H9 (cell line): ENCODE measurements at regions not wholly inside any gene's neighbourhood (a gene's known extent, or its start where the extent isn't known, plus 50 kb on each side); places are given as distances from the start of the nearest gene placed in this dataset.

Experiments used
- DNase-seq: peaks from one replicate; pipeline ENCODE4 v3.0.0-alpha.2; 2017
- H2AFZ ChIP-seq: one replicate; pipeline ENCODE4 v1.6.1; 2013; ENCODE audit warnings: mild to moderate bottlenecking, low read length, control low read depth, moderate library complexity
- H2AK5ac ChIP-seq: 2 replicates; pipeline ENCODE4 v1.6.1; 2013; ENCODE audit warnings: low read length, control low read depth, mixed read lengths; ENCODE audit not compliant: insufficient read length
- H2BK120ac ChIP-seq: one replicate; pipeline ENCODE4 v1.6.1; 2013; ENCODE audit warnings: low read depth, mild to moderate bottlenecking, low read length, control low read depth, inconsistent platforms; ENCODE audit not compliant: poor library complexity, severe bottlenecking
- H2BK12ac ChIP-seq: 2 replicates; pipeline ENCODE4 v1.6.1; 2013; ENCODE audit warnings: low read length, control low read depth, mixed read lengths, low read depth; ENCODE audit not compliant: insufficient read length
- H2BK15ac ChIP-seq: 2 replicates; pipeline ENCODE4 v1.6.1; 2013; ENCODE audit warnings: low read depth, low read length, control low read depth
- H2BK20ac ChIP-seq: one replicate; pipeline ENCODE4 v1.6.1; 2013; ENCODE audit warnings: low read depth, mild to moderate bottlenecking, low read length, control low read depth, inconsistent platforms; ENCODE audit not compliant: poor library complexity, severe bottlenecking
- H2BK5ac ChIP-seq: 2 replicates; pipeline ENCODE4 v1.6.1; 2013; ENCODE audit warnings: low read length, control low read depth, mixed read lengths; ENCODE audit not compliant: insufficient read length
- H3K14ac ChIP-seq: 2 replicates; pipeline ENCODE4 v1.6.1; 2013; ENCODE audit warnings: low read length, control low read depth; ENCODE audit not compliant: insufficient read depth
- H3K18ac ChIP-seq: 2 replicates; pipeline ENCODE4 v1.6.1; 2013; ENCODE audit warnings: low read depth, mild to moderate bottlenecking, mixed read lengths, low read length, control low read depth; ENCODE audit not compliant: insufficient read length
- H3K23ac ChIP-seq: 2 replicates; pipeline ENCODE4 v1.6.1; 2013; ENCODE audit warnings: low read length, control low read depth, mixed read lengths, low read depth; ENCODE audit not compliant: insufficient read length
- H3K23me2 ChIP-seq: 2 replicates; pipeline ENCODE4 v1.6.1; 2013; ENCODE audit warnings: low read depth, mild to moderate bottlenecking, mixed read lengths, low read length, control low read depth; ENCODE audit not compliant: insufficient read length, poor library complexity, severe bottlenecking
- H3K27ac ChIP-seq: 2 replicates; pipeline ENCODE4 v1.5.1; 2013; ENCODE audit warnings: low read length, control low read depth, mixed read lengths, low read depth; ENCODE audit not compliant: insufficient read length
- H3K27me3 ChIP-seq: 2 replicates; pipeline ENCODE4 v1.6.1; 2013; ENCODE audit warnings: low read length, control low read depth, inconsistent platforms; ENCODE audit not compliant: insufficient read depth
- H3K4ac ChIP-seq: 2 replicates; pipeline ENCODE4 v1.6.1; 2013; ENCODE audit warnings: low read depth, mild to moderate bottlenecking, control low read depth, inconsistent platforms, low read length, moderate library complexity
- H3K4me1 ChIP-seq: 2 replicates; pipeline ENCODE4 v1.6.1; 2013; ENCODE audit warnings: low read length, control low read depth, inconsistent platforms; ENCODE audit not compliant: insufficient read depth
- H3K4me2 ChIP-seq: 2 replicates; pipeline ENCODE4 v1.6.1; 2013; ENCODE audit warnings: low read length, control low read depth, mixed read lengths; ENCODE audit not compliant: insufficient read length, insufficient read depth
- H3K56ac ChIP-seq: 2 replicates; pipeline ENCODE4 v1.6.1; 2013; ENCODE audit warnings: low read depth, mild to moderate bottlenecking, mixed read lengths, low read length, control low read depth; ENCODE audit not compliant: insufficient read length
- H3K79me1 ChIP-seq: 2 replicates; pipeline ENCODE4 v1.6.1; 2013; ENCODE audit warnings: low read depth, mild to moderate bottlenecking, moderate library complexity, low read length, control low read depth, inconsistent platforms; ENCODE audit not compliant: insufficient read depth, poor library complexity, severe bottlenecking
- H3K79me2 ChIP-seq: 2 replicates; pipeline ENCODE4 v1.6.1; 2013; ENCODE audit warnings: low read length, control low read depth, inconsistent platforms; ENCODE audit not compliant: insufficient read depth
- H3K9ac ChIP-seq: 2 replicates; pipeline ENCODE4 v1.6.1; 2013; ENCODE audit warnings: low read length, control low read depth, mixed read lengths; ENCODE audit not compliant: insufficient read length; ENCODE audit errors: extremely low read depth
- H3K9me3 ChIP-seq: one replicate; pipeline ENCODE4 v1.6.1; 2013; ENCODE audit warnings: low read depth, low read length, inconsistent platforms; ENCODE audit not compliant: control insufficient read depth
- H3T11ph ChIP-seq: one replicate; pipeline ENCODE4 v1.6.1; 2013; ENCODE audit warnings: mild to moderate bottlenecking, low read length, control low read depth, inconsistent platforms
- H4K20me1 ChIP-seq: one replicate; pipeline ENCODE4 v1.6.1; 2013; ENCODE audit not compliant: control insufficient read depth, insufficient read length, insufficient read depth
- H4K5ac ChIP-seq: 2 replicates; pipeline ENCODE4 v1.6.1; 2013; ENCODE audit warnings: low read depth, mild to moderate bottlenecking, mixed read lengths, low read length, control low read depth; ENCODE audit not compliant: insufficient read length
- H4K8ac ChIP-seq: replicated peaks from 2 replicates; pipeline ENCODE4 v1.6.1; 2013; ENCODE audit warnings: low read length, control low read depth, mixed read lengths, low read depth; ENCODE audit not compliant: insufficient read length
- H4K91ac ChIP-seq: 2 replicates; pipeline ENCODE4 v1.6.1; 2013; ENCODE audit warnings: low read depth, mild to moderate bottlenecking, moderate library complexity, mixed read lengths, low read length, control low read depth; ENCODE audit not compliant: insufficient read length
- H3K27ac Mint-ChIP-seq, 3 experiments: 2 replicates in 2 of 3; 3 replicates in 1 of 3; pipeline ENCODE4 v1.8.0; 2020 to 2021; ENCODE audit warnings: mixed read lengths in 3 of 3, mild to moderate bottlenecking in 1 of 3, moderate library complexity in 1 of 3
- H3K27me3 Mint-ChIP-seq: 2 replicates; pipeline ENCODE4 v1.8.0; 2021; ENCODE audit warnings: low read depth, mild to moderate bottlenecking, moderate library complexity, mixed read lengths
- H3K36me3 Mint-ChIP-seq, 3 experiments: 2 replicates in 2 of 3; 3 replicates in 1 of 3; pipeline ENCODE4 v1.8.0; 2020 to 2021; ENCODE audit warnings: low read depth in 3 of 3, mixed read lengths in 3 of 3; ENCODE audit not compliant: insufficient read depth in 1 of 3
- H3K4me1 Mint-ChIP-seq, 2 experiments: 2 replicates each; pipeline ENCODE4 v1.8.0; 2020; ENCODE audit warnings: mixed read lengths in 2 of 2
- H3K4me3 Mint-ChIP-seq, 2 experiments: 2 replicates in 1 of 2; 3 replicates in 1 of 2; pipeline ENCODE4 v1.8.0; 2020 to 2021; ENCODE audit warnings: mild to moderate bottlenecking in 2 of 2, mixed read lengths in 2 of 2, moderate library complexity in 1 of 2
- H3K9me3 Mint-ChIP-seq, 2 experiments: 2 replicates in 1 of 2; 3 replicates in 1 of 2; pipeline ENCODE4 v1.8.0; 2020; ENCODE audit warnings: mild to moderate bottlenecking in 2 of 2, mixed read lengths in 2 of 2, moderate library complexity in 1 of 2
- CTCF ChIP-seq: fragments of 200-600 bp; sonication (generic); conservative IDR thresholded peaks from 3 replicates; pipeline ENCODE4 v1.8.0; 2021; ENCODE audit warnings: antibody characterized with exemption, mild to moderate bottlenecking
- WGBS: extraction: QIAGEN DNeasy Blood & Tissue Kit; methylation state at CpG from one replicate; pipeline ENCODE4 v1.1.7; 2013; ENCODE audit warnings: missing lambda C conversion rate, low lambda C conversion rate, mixed read lengths; ENCODE audit not compliant: insufficient read length; ENCODE audit errors: extremely low coverage; 5-methylcytosine and 5-hydroxymethylcytosine counted together

- no peaks in the 10 kb centered on the region for H3K27me3 ChIP-seq
- no peak overlapping the region for H3K14ac ChIP-seq
- no peaks in the 10 kb centered on the region for H3K9me3 ChIP-seq
- no peaks in the 10 kb centered on the region for H3K23me2 ChIP-seq
- no peak overlapping the region for H4K5ac ChIP-seq
- no peaks in the 10 kb centered on the region for H3K4me1 Mint-ChIP-seq
- no peak overlapping the region for H4K91ac ChIP-seq
- no peak overlapping the region for H3K27ac Mint-ChIP-seq
- no peak overlapping the region for H2BK20ac ChIP-seq
- H3K9ac ChIP-seq = no peak overlapping the region
- no peak overlapping the region for H2BK5ac ChIP-seq
- no peak for TF ChIP-seq CTCF
- H3K4me1 ChIP-seq = no peaks in the 10 kb centered on the region
- H4K20me1 ChIP-seq = no peaks in the 10 kb centered on the region
- H4K8ac ChIP-seq = no peak overlapping the region
- H3K23ac ChIP-seq = no peak overlapping the region
- H3K27me3 Mint-ChIP-seq = no peaks in the 10 kb centered on the region
- no CpG with 5 or more reads among the region's 4 CpGs for WGBS
- no peak overlapping the region for H3K4me3 Mint-ChIP-seq
- H3K27ac ChIP-seq = no peak overlapping the region
- H2BK12ac ChIP-seq = no peak overlapping the region
- no peak overlapping the region for H3K56ac ChIP-seq
- H2AK5ac ChIP-seq = no peak overlapping the region
- no peak overlapping the region for H3T11ph ChIP-seq
- no peaks in the 10 kb centered on the region for H3K9me3 Mint-ChIP-seq
- H3K36me3 Mint-ChIP-seq = no peaks in the 10 kb centered on the region
- H3K79me2 ChIP-seq = no peaks in the 10 kb centered on the region
- H2AFZ ChIP-seq = no peak overlapping the region
- no peak for DNase-seq
- H3K18ac ChIP-seq = no peak overlapping the region
- H2BK120ac ChIP-seq = no peak overlapping the region
- no peaks in the 10 kb centered on the region for H3K79me1 ChIP-seq
- no peak overlapping the region for H3K4ac ChIP-seq
- H3K4me2 ChIP-seq = no peak overlapping the region
- no peak overlapping the region for H2BK15ac ChIP-seq
Observed at GRCh38 chr18:25764777-25765176, 325.6 kb downstream of the SS18 start.
